ENCODE measurements at regions not wholly inside any gene's neighbourhood (a gene's known extent, or its start where the extent isn't known, plus 50 kb on each side); places are given as distances from the start of the nearest gene placed in this dataset.

DNA sequence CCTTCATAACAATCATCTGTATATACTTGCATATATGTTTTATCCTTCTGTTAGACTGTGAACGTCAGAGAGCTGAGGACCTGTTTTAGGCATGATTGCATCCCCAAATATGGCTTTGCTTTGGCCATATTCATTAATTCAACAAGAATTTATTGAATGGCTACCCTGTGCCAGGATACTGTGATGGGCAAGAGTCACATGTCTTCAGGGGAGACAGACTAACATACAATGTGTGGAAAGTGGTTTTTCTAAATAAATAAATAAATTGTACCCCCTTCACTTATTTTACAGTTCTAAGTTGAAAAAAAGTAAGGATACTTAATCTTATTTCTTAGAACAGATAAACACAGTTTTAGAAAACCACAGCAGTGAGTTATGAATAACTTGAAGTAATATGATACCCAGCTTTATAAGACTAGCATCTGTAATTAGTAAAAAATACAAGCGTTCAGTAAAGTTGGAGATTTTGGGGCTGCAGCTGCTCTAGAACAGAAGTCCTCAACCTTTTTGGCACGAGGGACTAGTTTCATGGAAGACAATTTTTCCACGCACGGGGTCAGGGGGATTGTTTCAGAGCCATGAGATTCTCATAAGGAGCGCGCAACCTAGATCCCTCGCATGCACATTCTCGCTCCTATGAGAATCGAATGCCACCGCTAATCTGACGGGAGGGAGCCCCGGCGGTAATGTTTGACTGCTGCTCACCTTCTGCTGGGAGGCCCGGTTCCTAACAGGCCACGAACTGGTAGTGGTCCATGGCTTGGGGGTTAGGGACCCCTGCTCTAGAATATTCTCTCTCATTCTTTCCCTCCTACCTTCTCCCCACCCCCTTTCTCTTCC is 89.4 kb upstream of the MTPN start:
- no peak for DNase-seq (ENCODE audit: low read depth)

- no peak for DNase-seq (ENCODE audit: low read depth)
Measured at GRCh38 chr7:136064627-136065237, 87.6 kb upstream of the MTPN start.

DNA sequence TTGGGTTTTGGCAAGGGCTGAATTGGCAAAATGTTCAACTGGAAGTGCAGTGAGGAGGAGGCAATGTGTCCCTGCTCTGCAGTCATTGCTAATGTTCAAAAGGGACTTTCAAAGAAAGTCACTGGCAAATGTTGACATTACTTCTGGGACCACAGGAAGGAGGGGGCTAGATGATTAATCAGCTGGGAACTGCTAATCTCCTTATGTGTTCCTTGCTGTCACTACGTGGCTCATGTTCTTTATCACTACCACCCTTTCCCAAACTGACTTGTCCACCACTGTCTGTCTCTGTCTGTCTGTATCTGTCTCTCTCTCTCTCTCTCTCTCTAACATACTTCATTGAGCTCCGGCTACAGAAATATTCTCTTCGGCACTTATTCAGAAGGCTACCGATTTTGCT is 86.9 kb upstream of the MTPN start:
- no peak for DNase-seq (ENCODE audit: low read depth)

- DNase-seq (ENCODE audit: low read depth), result no peak
Measured at GRCh38 chr7:136063326-136063666, 86.1 kb upstream of the MTPN start.

DNA sequence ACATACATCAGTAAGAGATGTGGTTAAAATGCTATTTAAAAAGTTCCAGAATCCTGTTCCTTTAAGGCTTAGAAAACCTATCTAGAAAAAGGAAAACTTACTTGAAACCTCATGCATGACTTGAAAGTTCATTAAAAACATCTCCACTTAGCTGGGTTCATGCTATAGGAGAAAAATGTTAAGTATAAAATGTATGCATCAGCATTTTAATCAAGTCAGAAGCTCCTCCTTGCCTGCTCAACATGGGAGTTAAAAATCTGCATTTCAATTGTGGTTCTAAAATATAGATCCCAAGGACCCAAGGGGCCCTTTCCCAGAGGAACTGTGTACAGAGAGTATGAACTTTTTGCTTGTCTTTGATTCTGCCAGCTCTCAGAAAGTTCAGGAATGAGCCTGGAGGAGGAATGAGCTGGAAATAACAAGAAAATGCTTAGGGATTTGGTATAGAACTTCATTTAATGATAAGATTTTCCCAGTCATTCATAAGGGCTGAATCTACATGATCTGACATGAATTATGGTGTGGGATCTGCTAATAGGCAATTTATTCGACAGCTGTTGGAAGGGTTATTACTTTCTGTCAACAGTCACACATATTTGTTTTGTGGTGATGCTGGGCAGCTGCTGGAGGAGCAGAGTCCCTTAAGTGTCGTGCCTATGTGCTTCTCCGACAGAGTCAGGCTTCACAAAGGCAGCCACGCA is 85.6 kb upstream of the MTPN start:
- no peak for DNase-seq (ENCODE audit: low read depth)

GRCh38 chr7:136061433-136061832 is 84.3 kb upstream of the MTPN start:
- DNase-seq (ENCODE audit: low read depth), result no peak

DNA sequence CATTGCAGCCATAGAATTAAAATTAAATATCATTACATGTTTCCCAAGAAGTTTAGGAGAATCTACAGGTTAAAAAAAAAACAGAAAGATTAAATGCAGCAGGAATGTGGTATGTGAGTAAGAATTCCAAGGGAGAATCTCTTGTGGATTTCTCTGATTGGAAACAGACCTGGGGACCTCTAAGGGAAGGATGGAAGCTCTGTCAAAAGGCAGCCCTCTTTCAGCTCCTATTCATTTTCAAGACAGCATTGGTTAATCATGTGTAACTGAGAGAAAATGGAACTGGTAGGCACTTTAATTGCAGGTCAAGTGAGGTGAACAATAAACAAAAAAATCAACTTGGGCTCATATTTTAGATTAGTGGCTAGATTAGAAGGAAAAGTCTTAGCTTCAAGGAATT is 81.4 kb upstream of the MTPN start:
- no peak for DNase-seq (ENCODE audit: low read depth)

- no peak for DNase-seq (ENCODE audit: low read depth)
Measured at GRCh38 chr7:136057509-136057908, 80.3 kb upstream of the MTPN start.

- no peak for DNase-seq (ENCODE audit: low read depth)
Measured at GRCh38 chr7:136056651-136057231, 79.6 kb upstream of the MTPN start.

DNA sequence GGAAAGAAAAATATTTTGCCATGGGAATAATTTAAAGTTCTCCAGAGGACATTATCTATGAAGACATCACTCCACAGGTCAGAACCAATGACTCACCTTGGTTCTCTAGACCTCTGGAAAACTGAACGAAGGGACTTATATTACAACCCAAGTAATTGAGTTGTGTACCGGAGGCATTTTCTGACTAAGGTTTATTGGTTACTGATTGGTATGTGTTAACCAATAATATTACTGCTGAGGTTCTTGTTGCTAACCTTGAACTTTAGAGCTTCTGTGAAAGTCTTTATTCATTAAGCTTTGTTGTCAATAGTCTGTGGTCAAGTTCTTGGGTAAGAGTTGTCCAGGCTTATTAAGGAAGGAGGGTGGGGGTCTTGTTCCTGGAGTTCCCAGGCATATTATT is 78.1 kb upstream of the MTPN start:
- no peak for DNase-seq (ENCODE audit: low read depth)

- no peak for DNase-seq (ENCODE audit: low read depth)
Measured at GRCh38 chr7:136053689-136054485, 76.7 kb upstream of the MTPN start.

- no peak for DNase-seq (ENCODE audit: low read depth)
Measured at GRCh38 chr7:136051203-136051928, 74.2 kb upstream of the MTPN start.

DNA sequence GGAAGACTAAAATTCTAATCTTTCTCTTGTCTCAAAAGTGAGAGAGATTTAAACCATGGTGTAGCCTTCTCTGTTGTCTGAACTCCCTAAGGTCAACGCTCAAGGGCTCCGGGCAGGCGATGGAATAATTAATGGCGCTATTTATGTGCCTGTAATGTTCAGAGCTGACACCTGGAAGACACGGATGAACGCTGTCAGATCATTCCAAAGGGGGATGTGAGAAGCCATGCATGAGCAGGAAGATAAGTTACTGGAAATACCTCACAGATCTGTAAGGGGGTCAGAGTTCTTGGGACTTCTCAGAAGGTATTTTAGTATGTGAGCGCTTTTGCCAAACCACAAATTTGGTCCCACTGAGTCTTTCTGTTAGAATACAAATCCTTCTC is 73.3 kb upstream of the MTPN start:
- DNase-seq (ENCODE audit: low read depth), result no peak

DNA sequence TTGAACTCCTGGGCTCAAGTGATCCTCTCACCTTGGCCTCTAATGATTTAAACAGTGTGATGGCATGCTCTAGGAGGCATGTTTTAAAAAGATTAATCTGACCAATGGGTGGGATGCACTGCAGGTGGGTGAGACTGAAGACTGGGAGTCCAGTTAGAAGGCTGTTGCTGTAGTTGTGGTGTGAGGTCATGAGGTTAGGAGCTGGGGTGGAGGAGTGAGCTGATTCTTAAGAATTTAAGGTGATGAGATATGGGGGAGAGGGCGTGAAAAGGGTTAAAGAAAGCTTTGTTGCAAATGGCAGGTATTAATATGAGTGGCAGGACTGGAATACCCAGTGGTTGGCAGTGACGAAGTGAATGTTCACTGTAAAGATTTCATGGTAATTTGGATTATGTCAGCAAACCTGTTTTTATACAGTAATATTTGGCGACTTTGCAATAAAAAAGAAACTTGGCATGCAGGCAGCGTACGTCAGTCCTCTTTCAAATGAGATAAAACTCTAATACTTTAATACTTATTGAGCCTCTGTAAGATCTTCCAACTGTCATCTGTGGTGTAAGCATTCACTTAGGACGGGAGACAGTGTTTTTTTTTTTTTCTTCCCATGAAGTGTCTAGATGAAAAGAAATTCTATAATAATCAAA is 72.8 kb upstream of the MTPN start:
- DNase-seq (ENCODE audit: low read depth), result no peak

- no peak for DNase-seq (ENCODE audit: low read depth)
Measured at GRCh38 chr7:136049117-136049516, 72.0 kb upstream of the MTPN start.

DNA sequence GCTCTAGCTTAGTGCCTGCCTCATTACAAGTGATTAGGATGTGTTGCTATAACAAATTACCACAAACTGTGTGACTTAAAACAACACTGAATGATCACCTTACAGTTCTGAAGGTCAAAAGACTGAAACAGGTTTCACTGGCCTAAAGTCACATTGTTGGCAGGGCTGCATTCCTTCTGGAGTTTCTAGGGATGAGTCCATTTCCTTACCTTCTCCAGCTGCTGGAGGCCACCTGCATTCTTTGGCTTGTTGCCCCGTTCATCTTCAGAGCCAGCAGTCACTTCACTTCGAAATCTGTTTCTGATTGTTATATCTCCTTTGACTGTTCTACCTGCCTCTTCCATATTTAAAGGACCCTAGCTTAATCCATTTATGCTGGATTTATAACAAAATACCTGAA is 69.4 kb upstream of the MTPN start:
- no peak for DNase-seq (ENCODE audit: low read depth)

GRCh38 chr7:136045992-136046391 is 68.8 kb upstream of the MTPN start:
- DNase-seq (ENCODE audit: low read depth), result no peak

GRCh38 chr7:136045181-136045580 is 68.0 kb upstream of the MTPN start:
- DNase-seq (ENCODE audit: low read depth), result no peak

GRCh38 chr7:136039577-136040345 is 62.6 kb upstream of the MTPN start:
- DNase-seq (ENCODE audit: low read depth), result no peak

GRCh38 chr7:136036336-136036735 is 59.2 kb upstream of the MTPN start:
- no peak for DNase-seq (ENCODE audit: low read depth)
